ENCODE measurements at regions not wholly inside any gene's neighbourhood (a gene's known extent, or its start where the extent isn't known, plus 50 kb on each side); places are given as distances from the start of the nearest gene placed in this dataset.

DNA sequence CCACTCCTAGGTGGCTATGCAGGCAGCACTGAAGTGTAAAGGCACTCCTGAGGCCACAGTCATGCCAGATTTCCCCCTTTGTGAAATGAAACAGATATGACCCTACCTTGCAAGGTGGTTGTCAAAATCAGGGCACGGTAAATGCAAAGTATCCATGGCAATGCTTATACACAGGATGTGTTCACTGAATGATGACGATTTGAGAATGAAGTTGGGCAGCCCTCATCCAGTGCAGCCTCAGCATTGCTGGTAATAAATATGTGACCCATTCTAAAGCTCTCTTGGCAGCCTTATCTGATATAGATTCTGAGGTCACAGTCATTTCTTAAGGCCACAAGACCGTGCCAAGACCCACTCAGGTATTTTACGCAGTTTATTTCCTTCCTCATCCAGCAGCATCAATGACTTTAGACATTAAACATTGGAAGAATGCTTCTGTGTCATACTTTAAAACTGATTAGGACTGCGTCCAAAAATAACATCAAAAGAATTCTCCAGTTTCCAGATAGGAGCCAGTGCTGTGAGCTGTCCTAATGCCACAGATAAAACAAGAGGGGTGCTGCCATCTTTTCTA is 125.5 kb upstream of the SERTAD2 start:
- no peak for TF ChIP-seq POLR2A (IDR thresholded peaks at IDR 0.05)
- TF ChIP-seq POLR2AphosphoS5 (IDR thresholded peaks at IDR 0.05), result peak; percentile 49
